ENCODE measurements at regions not wholly inside any gene's neighbourhood (a gene's known extent, or its start where the extent isn't known, plus 50 kb on each side); places are given as distances from the start of the nearest gene placed in this dataset.

DNA sequence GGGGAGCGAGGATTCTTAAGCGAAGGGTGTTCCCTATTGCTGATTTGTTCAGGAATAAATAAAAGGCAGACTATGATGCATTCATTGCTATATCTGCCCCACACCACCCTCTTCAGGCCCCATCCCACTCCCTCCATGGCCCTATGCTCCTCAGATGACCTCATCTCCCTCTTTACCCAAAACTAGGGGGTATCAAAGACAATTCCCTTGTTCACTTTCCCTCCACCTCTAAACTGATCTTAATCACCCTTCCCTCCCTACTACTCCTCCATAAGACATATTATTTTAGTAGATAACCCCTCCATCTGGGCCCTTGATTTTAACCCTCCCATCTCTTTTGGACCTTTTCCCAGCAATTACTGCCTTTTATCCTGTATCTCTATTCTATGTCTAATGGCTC lies 434.9 kb upstream of the RUNX1 start:
- Histone ChIP-seq H3K9ac (no peak overlapping the region), H3K4me1 (ENCODE audit: control insufficient read depth in 1 of 2, insufficient read depth in 2 of 2, low read depth in 1 of 2, low read length in 1 of 2) (no peaks in the 10 kb centered on the region), H3K27me3 (ENCODE audit: insufficient read depth) (no peaks in the 10 kb centered on the region), H3K9me3 (no peaks in the 10 kb centered on the region), H3K4me3 (ENCODE audit: low read depth in 2 of 2, low read length in 1 of 2) (no peak overlapping the region), H3F3A (replicated peaks; ENCODE audit: insufficient read depth) (no peaks in the 10 kb centered on the region), H3K4me2 (no peak overlapping the region), H2AFZ (ENCODE audit: low read depth) (no peak overlapping the region), H4K20me1 (ENCODE audit: insufficient read depth) (no peaks in the 10 kb centered on the region), H3K9me2 (no peaks in the 10 kb centered on the region), H3K79me2 (ENCODE audit: insufficient read depth) (no peaks in the 10 kb centered on the region), H3K27ac (ENCODE audit: low read depth in 2 of 2, low read length in 1 of 2) (no peak overlapping the region), H3K36me3 (replicated peaks in 1 of 2; ENCODE audit: control insufficient read depth in 1 of 2, insufficient read depth in 2 of 2, low read length in 1 of 2) (no peaks in the 10 kb centered on the region)
- WGBS (ENCODE audit: low lambda C conversion rate), result 79% methylated on average over 2 of the region's 2 CpGs
- DNase-seq, result no peak
- CTCF ChIA-PET, result no interaction called here
- POLR2A ChIA-PET, result no interaction called here
- TF ChIP-seq MXI1 (IDR thresholded peaks at IDR 0.05; ENCODE audit: low read depth, low read length) (no peak), YY1 (IDR thresholded peaks at IDR 0.05; ENCODE audit: low read depth) (no peak), USF1 (IDR thresholded peaks at IDR 0.05; ENCODE audit: borderline replicate concordance, low read depth) (no peak), RCOR1 (IDR thresholded peaks at IDR 0.05; ENCODE audit: low read length) (no peak), SMC3 (IDR thresholded peaks at IDR 0.05; ENCODE audit: low read depth, low read length) (no peak)

GRCh38 chr21:35482933-35483662 lies 434.0 kb upstream of the RUNX1 start:
- Histone ChIP-seq H3K4me1 (ENCODE audit: control insufficient read depth in 1 of 2, insufficient read depth in 2 of 2, low read depth in 1 of 2, low read length in 1 of 2) (no peaks in the 10 kb centered on the region), H4K20me1 (ENCODE audit: insufficient read depth) (no peaks in the 10 kb centered on the region), H2AFZ (ENCODE audit: low read depth) (no peak overlapping the region), H3K27me3 (ENCODE audit: insufficient read depth) (no peaks in the 10 kb centered on the region), H3K9ac (no peak overlapping the region), H3K27ac (ENCODE audit: low read depth in 2 of 2, low read length in 1 of 2) (no peak overlapping the region), H3K4me2 (no peak overlapping the region), H3K9me3 (no peaks in the 10 kb centered on the region), H3K36me3 (replicated peaks in 1 of 2; ENCODE audit: control insufficient read depth in 1 of 2, insufficient read depth in 2 of 2, low read length in 1 of 2) (no peaks in the 10 kb centered on the region), H3K4me3 (ENCODE audit: low read depth in 2 of 2, low read length in 1 of 2) (no peak overlapping the region), H3K79me2 (ENCODE audit: insufficient read depth) (no peaks in the 10 kb centered on the region), H3K9me2 (no peaks in the 10 kb centered on the region), H3F3A (replicated peaks; ENCODE audit: insufficient read depth) (no peaks in the 10 kb centered on the region)
- WGBS (ENCODE audit: low lambda C conversion rate), result 13% methylated on average over 3 of the region's 3 CpGs
- DNase-seq, result no peak
- POLR2A ChIA-PET, result no interaction called here
- CTCF ChIA-PET, result no interaction called here
- TF ChIP-seq EP300 (IDR thresholded peaks at IDR 0.05; ENCODE audit: borderline replicate concordance in 1 of 2, low read depth in 1 of 2, low read length in 1 of 2) (no peak), IRF3 (IDR thresholded peaks at IDR 0.05; ENCODE audit: low read depth, low read length) (no peak), FOXJ3 (CRISPR knock-in tag; IDR thresholded peaks at IDR 0.05) (no peak), CTCF (IDR thresholded peaks at IDR 0.05) (no peak), TCF12 (IDR thresholded peaks at IDR 0.05) (no peak), TEAD4 (IDR thresholded peaks at IDR 0.05; ENCODE audit: borderline replicate concordance, insufficient read depth) (no peak), RAD21 (IDR thresholded peaks at IDR 0.05; ENCODE audit: low read length) (no peak), FOXM1 (IDR thresholded peaks at IDR 0.05; ENCODE audit: low read depth) (no peak), MXI1 (IDR thresholded peaks at IDR 0.05; ENCODE audit: low read depth, low read length) (no peak), RXRA (IDR thresholded peaks at IDR 0.05; ENCODE audit: borderline replicate concordance, low read depth) (no peak), JUND (IDR thresholded peaks at IDR 0.05) (no peak), TAF1 (IDR thresholded peaks at IDR 0.05; ENCODE audit: borderline replicate concordance, low read depth, low read length) (no peak), RCOR1 (IDR thresholded peaks at IDR 0.05; ENCODE audit: low read length) (no peak), YY1 (IDR thresholded peaks at IDR 0.05; ENCODE audit: low read depth) (no peak), POLR2AphosphoS5 (IDR thresholded peaks at IDR 0.05; ENCODE audit: low read depth, low read length) (no peak), GATA2 (CRISPR knock-in tag; IDR thresholded peaks at IDR 0.05) (no peak)
- TF ChIP-seq, protein P1, sequence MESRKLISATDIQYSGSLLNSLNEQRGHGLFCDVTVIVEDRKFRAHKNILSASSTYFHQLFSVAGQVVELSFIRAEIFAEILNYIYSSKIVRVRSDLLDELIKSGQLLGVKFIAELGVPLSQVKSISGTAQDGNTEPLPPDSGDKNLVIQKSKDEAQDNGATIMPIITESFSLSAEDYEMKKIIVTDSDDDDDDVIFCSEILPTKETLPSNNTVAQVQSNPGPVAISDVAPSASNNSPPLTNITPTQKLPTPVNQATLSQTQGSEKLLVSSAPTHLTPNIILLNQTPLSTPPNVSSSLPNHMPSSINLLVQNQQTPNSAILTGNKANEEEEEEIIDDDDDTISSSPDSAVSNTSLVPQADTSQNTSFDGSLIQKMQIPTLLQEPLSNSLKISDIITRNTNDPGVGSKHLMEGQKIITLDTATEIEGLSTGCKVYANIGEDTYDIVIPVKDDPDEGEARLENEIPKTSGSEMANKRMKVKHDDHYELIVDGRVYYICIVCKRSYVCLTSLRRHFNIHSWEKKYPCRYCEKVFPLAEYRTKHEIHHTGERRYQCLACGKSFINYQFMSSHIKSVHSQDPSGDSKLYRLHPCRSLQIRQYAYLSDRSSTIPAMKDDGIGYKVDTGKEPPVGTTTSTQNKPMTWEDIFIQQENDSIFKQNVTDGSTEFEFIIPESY (IDR thresholded peaks at IDR 0.05; ENCODE audit: borderline replicate concordance, low read depth), result no peak

All from SK-N-SH (cell line).